ENCODE measurements at regions not wholly inside any gene's neighbourhood (a gene's known extent, or its start where the extent isn't known, plus 50 kb on each side); places are given as distances from the start of the nearest gene placed in this dataset.
"Not testable (repeated sequence)": the region's sequence is repeated elsewhere in the genome, so short reads cannot be mapped to it uniquely, and the experiment has no call there.

DNA sequence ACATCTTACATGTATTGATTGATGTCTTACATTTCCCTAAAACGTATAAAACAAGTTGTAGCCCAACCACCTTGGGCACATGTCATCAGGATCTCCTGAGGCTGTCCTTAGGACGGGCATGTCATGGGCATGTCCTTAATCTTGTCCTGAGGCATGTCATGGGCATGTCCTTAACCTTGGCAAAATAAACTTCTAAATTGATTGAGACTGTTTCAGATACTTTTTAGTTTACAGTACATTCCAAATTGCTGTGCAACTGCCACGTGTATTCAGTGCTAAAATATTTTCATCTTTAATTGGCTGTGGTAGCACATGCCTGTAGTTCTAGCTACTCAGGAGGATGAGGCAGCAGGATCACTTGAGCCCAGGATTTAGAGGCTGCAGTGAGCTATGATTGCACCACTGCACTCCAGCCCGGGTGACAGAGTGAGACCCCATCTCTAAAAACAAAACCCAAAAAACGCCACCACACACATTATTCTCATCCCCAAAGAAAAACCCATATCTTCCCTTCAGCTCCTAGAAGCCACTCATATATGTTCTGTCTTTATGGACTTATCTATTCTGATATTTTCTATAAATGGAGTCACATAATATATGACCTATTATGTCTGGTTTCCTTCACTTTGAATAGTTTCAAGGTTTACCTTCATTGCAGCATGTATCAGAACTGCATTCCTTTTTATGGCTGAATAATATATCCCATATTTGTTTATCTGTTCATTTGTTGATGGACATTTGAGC lies 96.0 kb upstream of the BTG3 start:
- Histone ChIP-seq H3K4me3 (no peak overlapping the region), H3K4me1 (replicated peaks in 1 of 2) (no peaks in the 10 kb centered on the region), H3K27ac (no peak overlapping the region)
- in situ Hi-C loops (cut with MboI; ENCODE audit: low pct_unique_long_range_greater_than_20kb in 2 of 9, low sequenced_read_pairs in 9 of 9, unreplicated experiment in 9 of 9): no loop called here
- WGBS, 10 experiments: 0 to 100% (median 67%) methylated on average over 1 to 4 of the region's 5 CpGs; no CpG with 5 or more reads in 1 of the 10 experiments
- peak in 2 of 8 experiments; percentile 51 to 69 for ATAC-seq (replicated peaks in 6 of 8)

DNA sequence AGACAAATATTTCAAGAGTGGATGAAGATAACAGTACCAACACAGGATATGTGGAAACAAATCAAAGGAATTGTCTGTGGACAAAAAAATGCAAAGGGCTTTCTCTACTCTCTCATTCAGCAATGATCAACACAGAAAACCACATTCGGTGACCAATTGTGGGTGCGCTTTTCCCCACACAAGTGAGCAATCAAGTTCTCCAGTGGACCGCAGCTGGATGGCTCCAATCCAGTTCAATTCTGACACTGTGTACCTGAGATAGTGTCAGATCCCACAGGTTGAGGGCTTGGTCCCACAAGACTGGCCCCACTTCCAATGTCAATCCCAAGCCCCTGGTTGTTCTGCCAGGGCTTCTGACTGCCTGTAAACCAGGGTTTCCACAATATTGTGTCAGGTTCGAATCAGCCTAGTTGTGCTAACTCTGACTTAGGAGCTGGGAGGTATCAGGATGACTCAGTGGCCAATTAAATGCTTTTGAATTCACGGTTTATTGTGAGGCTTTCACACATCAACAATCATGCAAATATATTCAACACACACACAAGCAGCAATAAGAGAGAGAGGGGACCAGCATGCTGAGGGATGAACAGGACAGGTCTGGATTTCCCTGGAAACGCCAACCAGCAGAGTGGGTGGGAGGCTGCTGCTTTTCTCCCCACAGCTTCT lies 87.0 kb upstream of the BTG3 start:
- peak in 3 of 8 experiments; percentile 27 to 44 (median 29) for ATAC-seq (replicated peaks in 6 of 8)
- Histone ChIP-seq H3K4me3 (no peak overlapping the region), H3K4me1 (replicated peaks in 1 of 2) (no peaks in the 10 kb centered on the region), H3K27ac (no peak overlapping the region)
- WGBS, 10 experiments: 0 to 100% (median 89%) methylated on average over 1 to 5 of the region's 6 CpGs; no CpG with 5 or more reads in 2 of the 10 experiments
- in situ Hi-C loops (cut with MboI; ENCODE audit: low pct_unique_long_range_greater_than_20kb in 2 of 9, low sequenced_read_pairs in 9 of 9, unreplicated experiment in 9 of 9): loop anchor here in 3 of 9 experiments (25.0 kb wide), 1 partner anchor 213 kb away; no protein-coding TSS in a partner anchor

DNA sequence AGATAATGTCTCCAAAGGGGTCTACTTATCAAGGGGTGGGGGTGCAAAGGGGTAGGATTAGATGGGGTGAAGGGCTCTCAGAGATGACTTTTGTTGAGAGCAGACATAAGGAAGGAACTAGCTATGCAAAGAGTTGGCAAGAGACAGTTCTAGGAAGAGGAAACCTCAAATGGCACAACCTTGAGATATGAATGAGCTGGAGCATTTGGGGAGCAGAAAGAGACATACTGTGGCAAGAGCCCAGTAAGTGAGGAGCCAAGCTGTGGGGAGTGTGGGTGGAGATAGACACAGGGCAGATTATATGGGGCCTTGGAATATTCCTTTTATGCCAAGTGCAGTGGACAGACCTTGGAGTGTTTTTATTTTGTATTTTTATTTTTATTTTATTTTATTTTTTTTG lies 84.8 kb upstream of the BTG3 start:
- no peak for ATAC-seq (replicated peaks in 6 of 8)
- Histone ChIP-seq H3K4me1 (replicated peaks in 1 of 2) (no peaks in the 10 kb centered on the region), H3K27ac (no peak overlapping the region), H3K4me3 (no peak overlapping the region)
- in situ Hi-C loops (cut with MboI; ENCODE audit: low pct_unique_long_range_greater_than_20kb in 2 of 9, low sequenced_read_pairs in 9 of 9, unreplicated experiment in 9 of 9): loop anchor here in 3 of 9 experiments (25.0 kb wide), 1 partner anchor 215 kb away; no protein-coding TSS in a partner anchor

DNA sequence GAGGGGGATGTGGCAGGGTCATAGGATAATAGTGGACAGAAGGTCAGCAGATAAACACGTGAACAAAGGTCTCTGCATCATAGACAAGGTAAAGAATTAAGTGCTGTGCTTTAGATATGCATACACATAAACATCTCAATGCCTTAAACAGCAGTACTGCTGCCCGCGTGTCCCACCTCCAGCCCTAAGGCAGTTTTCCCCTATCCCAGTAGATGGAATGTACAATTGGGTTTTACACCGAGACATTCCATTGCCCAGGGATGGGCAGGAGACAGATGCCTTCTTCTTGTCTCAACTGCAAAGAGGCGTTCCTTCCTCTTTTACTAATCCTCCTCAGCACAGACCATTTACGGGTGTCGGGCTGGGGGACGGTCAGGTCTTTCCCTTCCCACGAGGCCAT lies 81.7 kb upstream of the BTG3 start:
- not testable (repeated sequence) for H3K4me1 ChIP-seq (replicated peaks in 1 of 2); ATAC-seq (replicated peaks in 6 of 8); H3K4me3 ChIP-seq; H3K27ac ChIP-seq
- in situ Hi-C loops (cut with MboI; ENCODE audit: low pct_unique_long_range_greater_than_20kb in 2 of 9, low sequenced_read_pairs in 9 of 9, unreplicated experiment in 9 of 9): loop anchor here in 3 of 9 experiments (25.0 kb wide), 1 partner anchor 218 kb away; no protein-coding TSS in a partner anchor
- 60 to 92% (median 63%) methylated on average over 1 to 3 of the region's 9 CpGs; no CpG with 5 or more reads in 6 of the 10 experiments for WGBS, 10 experiments

DNA sequence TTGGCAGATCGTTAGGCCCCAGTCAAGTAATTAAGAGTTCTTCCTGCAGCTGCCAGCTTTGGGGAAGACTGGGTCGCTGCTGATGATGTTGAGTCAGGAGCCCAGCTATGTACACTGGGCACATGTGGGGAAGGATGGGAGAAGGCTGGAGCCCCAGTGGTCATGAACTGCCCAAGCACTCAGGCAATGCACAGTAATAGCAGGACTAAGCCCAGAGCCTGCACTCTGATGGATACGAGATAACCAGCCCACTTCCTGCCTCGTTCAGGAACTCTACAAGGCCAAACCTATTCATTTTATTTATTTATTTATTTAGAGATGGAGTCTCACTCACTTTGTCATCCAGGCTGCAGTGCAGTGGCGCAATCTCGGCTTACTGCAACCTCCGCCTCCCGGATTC lies 81.1 kb upstream of the BTG3 start:
- in situ Hi-C loops (cut with MboI; ENCODE audit: low pct_unique_long_range_greater_than_20kb in 2 of 9, low sequenced_read_pairs in 9 of 9, unreplicated experiment in 9 of 9): loop anchor here in 3 of 9 experiments (25.0 kb wide), 1 partner anchor 218 kb away; no protein-coding TSS in a partner anchor
- ATAC-seq (replicated peaks in 6 of 8): no peak
- Histone ChIP-seq H3K4me3 (no peak overlapping the region), H3K4me1 (replicated peaks in 1 of 2) (no peaks in the 10 kb centered on the region), H3K27ac (no peak overlapping the region)
- 20 to 100% (median 77%) methylated on average over 1 to 8 of the region's 8 CpGs; no CpG with 5 or more reads in 4 of the 10 experiments for WGBS, 10 experiments

DNA sequence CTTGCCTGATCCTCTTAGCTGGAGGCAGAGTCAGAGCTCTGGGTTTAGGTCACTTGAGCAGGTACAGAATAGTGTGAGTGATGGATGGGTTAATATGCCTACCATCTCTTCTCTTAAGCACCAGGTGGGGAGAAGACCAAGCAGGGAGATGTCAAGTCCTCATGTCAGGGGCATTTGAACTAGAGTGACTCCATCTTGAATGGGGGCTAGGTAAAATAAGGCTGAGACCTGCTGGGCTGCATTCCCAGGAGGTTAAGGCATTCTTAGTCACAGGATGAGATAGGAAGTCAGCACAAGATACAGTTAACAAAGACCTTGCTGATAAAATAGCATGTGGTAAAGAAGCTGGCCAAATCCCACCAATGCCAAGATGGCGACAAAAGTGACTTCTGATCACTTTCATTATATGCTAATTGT lies 77.4 kb upstream of the BTG3 start:
- in situ Hi-C loops (cut with MboI; ENCODE audit: low pct_unique_long_range_greater_than_20kb in 2 of 9, low sequenced_read_pairs in 9 of 9, unreplicated experiment in 9 of 9): loop anchor here in 3 of 9 experiments (25.0 kb wide), 1 partner anchor 222 kb away; no protein-coding TSS in a partner anchor
- Histone ChIP-seq H3K27ac (no peak overlapping the region), H3K4me3 (no peak overlapping the region), H3K4me1 (replicated peaks in 1 of 2) (no peaks in the 10 kb centered on the region)
- WGBS, 10 experiments: 0 to 100% (median 83%) methylated on average over 1 of the region's 1 CpG; no CpG with 5 or more reads in 5 of the 10 experiments
- ATAC-seq (replicated peaks in 6 of 8): no peak

DNA sequence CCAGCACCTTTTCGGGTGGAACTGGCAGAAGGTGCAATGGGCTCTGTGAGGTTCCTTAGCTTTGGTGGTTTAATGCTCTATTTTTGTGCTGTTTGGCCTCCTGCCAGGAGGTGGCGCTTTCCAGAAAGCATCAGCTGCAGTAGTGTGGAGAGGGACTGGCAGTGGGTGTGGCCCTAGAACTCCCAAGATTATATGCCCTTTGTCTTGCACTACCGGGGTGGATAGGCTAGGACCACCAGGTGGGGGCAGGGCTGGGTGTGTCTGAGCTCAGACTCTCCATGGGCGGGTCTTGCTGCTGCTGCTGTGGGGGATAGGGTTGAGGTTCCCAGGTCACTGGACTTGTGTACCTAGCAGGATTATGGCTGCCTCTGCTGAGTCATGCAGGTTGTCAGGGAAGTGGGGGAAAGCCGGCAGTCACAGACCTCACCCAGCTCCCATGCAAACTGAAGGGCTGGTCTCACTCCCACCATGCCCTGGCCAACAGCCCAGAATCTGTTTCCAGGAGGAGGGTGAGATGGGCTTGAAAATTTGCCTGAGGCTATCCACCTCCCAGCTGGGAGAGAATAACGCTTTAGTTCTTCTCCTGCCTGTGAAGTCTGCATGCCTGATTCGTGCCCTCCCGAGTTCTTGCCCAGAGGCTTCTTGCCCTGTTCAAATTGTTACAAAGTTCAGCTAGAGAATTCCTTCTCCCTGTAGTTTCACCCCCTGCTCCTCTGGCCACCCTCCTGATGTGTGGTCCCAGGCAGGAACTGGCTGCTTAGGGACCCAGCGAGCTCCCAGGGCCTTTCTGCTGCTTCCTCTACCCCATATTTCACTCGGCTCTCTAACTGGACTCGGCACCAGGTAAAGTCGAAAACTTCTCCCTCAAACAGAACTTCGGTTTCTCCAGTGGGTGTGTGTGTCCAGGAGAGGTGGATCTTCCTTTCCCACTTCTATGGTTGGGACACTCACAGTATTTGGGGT lies 76.5 kb upstream of the BTG3 start:
- no peak overlapping the region for H3K4me3 ChIP-seq
- H3K4me1 ChIP-seq (replicated peaks in 1 of 2): no peaks in the 10 kb centered on the region
- in situ Hi-C loops (cut with MboI; ENCODE audit: low pct_unique_long_range_greater_than_20kb in 2 of 9, low sequenced_read_pairs in 9 of 9, unreplicated experiment in 9 of 9): loop anchor here in 3 of 9 experiments (25.0 kb wide), 1 partner anchor 223 kb away; no protein-coding TSS in a partner anchor
- H3K27ac ChIP-seq: no peak overlapping the region
- WGBS, 10 experiments: 33 to 100% (median 85%) methylated on average over 1 to 7 of the region's 13 CpGs; no CpG with 5 or more reads in 1 of the 10 experiments
- peak in 6 of 8 experiments; percentile 38 to 97 (median 88) for ATAC-seq (replicated peaks in 6 of 8)

DNA sequence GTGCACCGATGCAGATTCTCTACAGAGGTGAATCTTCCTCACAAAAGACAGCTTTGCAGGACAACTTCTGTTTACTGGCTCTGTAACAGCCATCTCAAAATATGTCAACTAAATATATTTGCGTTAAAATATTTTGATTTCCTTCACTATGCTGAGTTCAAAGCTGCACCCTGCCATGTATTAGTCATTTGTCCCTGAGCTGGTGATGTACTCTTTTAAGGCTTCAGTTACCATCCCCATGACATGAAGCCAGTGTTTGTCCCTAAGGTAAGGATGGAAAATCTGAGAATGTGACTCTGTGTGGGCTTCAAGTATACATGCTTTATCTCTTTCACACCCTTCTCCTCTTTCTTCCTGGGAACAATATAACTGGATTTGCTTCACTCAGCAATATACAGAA lies 70.2 kb upstream of the BTG3 start:
- in situ Hi-C loops (cut with MboI; ENCODE audit: low pct_unique_long_range_greater_than_20kb in 2 of 9, low sequenced_read_pairs in 9 of 9, unreplicated experiment in 9 of 9): loop anchor here in 3 of 9 experiments (25.0 kb wide), 1 partner anchor 229 kb away; no protein-coding TSS in a partner anchor

DNA sequence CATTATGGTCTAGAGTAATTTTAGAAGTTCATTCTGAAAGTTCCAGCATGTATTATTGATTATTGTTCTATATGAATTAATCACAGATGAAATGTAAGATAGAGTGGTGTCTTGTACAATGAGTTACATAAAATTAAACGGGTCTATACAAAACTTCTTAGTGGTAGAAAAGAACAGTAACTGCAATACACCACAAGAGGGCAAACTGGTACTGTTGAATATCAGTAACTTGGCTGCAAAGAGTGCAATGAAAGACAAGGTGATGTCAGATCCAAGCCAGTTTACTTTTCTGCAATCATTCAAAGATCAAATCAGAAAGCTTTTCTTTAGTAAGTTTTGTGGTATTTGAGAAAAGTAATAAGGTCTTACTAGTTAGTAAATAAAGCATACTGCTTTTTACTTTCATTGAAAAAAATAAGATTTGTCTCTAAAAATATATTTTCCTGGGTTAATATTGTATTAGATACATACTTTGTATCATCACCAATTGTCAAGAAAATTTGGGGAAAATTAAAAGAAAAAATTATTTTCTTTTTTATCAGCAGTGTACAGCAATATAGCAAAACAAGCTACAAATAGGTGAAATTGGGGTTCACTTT lies 66.4 kb upstream of the BTG3 start:
- Histone ChIP-seq H3K4me1 (replicated peaks in 1 of 2) (no peaks in the 10 kb centered on the region), H3K4me3 (no peak overlapping the region), H3K27ac (no peak overlapping the region)
- in situ Hi-C loops (cut with MboI; ENCODE audit: low pct_unique_long_range_greater_than_20kb in 2 of 9, low sequenced_read_pairs in 9 of 9, unreplicated experiment in 9 of 9): loop anchor here in 5 of 9 experiments (10.0 to 25.0 kb wide), 2 partner anchors 226 to 233 kb away; no protein-coding TSS in a partner anchor
- peak in 7 of 8 experiments; percentile 37 to 84 (median 62) for ATAC-seq (replicated peaks in 6 of 8)
- WGBS, 10 experiments: 0 to 10% (median 0%) methylated on average over 1 of the region's 1 CpG; no CpG with 5 or more reads in 4 of the 10 experiments

More for the DNA sequence above, 70.2 kb upstream of the BTG3 start:
- WGBS, 10 experiments: 30 to 100% (median 92%) methylated on average over 1 to 2 of the region's 2 CpGs; no CpG with 5 or more reads in 1 of the 10 experiments
- no peaks in the 10 kb centered on the region for H3K4me1 ChIP-seq (replicated peaks in 1 of 2)
- ATAC-seq (replicated peaks in 6 of 8): no peak
- no peak overlapping the region for H3K4me3 ChIP-seq
- H3K27ac ChIP-seq: no peak overlapping the region

DNA sequence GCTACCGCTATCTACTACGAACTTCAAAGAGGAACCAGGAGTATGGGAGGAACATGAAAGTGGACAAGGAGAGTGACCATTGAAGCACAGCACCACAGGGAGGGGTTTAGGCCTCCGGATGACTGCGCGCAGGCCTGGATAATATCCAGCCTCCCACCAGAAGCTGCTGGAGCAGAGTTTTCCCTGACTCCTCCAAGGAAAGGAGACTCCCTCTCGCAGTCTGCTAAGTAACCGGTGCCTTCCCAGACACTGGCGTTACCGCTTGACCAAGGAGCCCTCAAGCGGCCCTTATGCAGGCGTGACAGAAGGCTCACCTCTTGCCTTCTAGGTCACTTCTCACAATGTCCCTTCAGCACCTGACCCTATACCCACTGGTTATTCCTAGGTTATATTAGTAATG lies 64.2 kb upstream of the BTG3 start:
- H3K4me1 ChIP-seq (replicated peaks in 1 of 2); ATAC-seq (replicated peaks in 6 of 8); H3K27ac ChIP-seq; H3K4me3 ChIP-seq: not testable (repeated sequence)
- in situ Hi-C loops (cut with MboI; ENCODE audit: low pct_unique_long_range_greater_than_20kb in 2 of 9, low sequenced_read_pairs in 9 of 9, unreplicated experiment in 9 of 9): loop anchor here in 5 of 9 experiments (10.0 to 25.0 kb wide), 2 partner anchors 228 to 235 kb away; no protein-coding TSS in a partner anchor
- 83 to 96% methylated on average over 2 to 4 of the region's 11 CpGs; no CpG with 5 or more reads in 8 of the 10 experiments for WGBS, 10 experiments

DNA sequence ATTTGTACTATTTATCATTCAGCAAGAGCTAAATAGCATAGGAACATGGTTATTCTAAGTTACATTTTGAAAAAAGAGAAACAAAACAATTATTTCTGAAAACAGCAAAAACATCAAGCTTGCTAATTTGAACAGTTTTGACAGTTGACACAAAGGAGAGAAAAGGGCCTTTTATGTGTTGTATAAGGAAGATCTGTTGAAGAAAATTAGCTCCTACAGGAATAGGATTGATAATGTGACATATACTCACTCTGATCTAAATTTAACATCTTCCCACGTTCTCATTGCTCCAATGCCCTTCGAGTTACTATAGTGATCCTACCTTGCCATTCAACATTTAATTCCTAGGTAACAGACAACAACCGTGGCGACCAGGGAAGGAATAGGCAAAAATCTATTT lies 61.4 kb upstream of the BTG3 start:
- Histone ChIP-seq H3K4me1 (replicated peaks in 1 of 2) (peaks cover 0 to 8% of the 10 kb centered on the region in 2 donors), H3K27ac (no peak overlapping the region), H3K4me3 (no peak overlapping the region)
- in situ Hi-C loops (cut with MboI; ENCODE audit: low pct_unique_long_range_greater_than_20kb in 2 of 9, low sequenced_read_pairs in 9 of 9, unreplicated experiment in 9 of 9): loop anchor here in 2 of 9 experiments (10.0 kb wide), 1 partner anchor 231 kb away; no protein-coding TSS in a partner anchor
- 20 to 83% (median 59%) methylated on average over 1 to 4 of the region's 4 CpGs; no CpG with 5 or more reads in 2 of the 10 experiments for WGBS, 10 experiments
- ATAC-seq (replicated peaks in 6 of 8): no peak
